ENCODE measurements at regions not wholly inside any gene's neighbourhood (a gene's known extent, or its start where the extent isn't known, plus 50 kb on each side); places are given as distances from the start of the nearest gene placed in this dataset.
A peak's percentile ranks its signal among the peaks of the same experiment; 100 is the strongest.

DNA sequence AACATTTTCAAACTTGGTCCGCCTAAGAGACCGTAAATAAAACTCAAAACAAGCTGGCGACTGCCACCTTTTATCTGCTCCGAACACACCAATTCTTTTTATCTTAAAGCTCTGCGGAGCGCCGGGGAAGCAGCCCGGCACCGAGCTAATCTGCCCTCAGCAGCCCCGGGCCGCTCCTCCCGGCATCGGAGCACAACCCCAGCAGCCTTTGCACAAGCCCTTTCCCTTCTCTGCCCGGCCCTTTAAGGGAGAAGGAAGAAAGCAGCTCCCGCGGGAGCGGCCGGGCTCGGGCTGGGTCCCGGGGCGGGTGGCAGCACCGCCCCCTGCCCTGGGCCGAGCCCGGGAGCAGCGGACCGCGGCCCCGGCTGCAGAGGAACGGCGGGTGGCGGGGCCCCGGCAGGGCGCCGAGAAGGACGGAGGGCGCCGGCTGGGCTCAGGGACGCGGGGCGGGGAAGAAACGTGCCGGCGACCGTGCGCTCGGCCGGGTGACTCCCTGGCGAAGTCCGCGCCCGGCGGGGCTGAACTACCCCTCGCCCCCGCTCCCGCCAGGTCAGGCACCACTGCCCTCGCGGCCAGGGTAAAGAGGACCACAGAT lies 133.6 kb upstream of the C11orf58 start (continued):
- TF ChIP-seq, protein P1, sequence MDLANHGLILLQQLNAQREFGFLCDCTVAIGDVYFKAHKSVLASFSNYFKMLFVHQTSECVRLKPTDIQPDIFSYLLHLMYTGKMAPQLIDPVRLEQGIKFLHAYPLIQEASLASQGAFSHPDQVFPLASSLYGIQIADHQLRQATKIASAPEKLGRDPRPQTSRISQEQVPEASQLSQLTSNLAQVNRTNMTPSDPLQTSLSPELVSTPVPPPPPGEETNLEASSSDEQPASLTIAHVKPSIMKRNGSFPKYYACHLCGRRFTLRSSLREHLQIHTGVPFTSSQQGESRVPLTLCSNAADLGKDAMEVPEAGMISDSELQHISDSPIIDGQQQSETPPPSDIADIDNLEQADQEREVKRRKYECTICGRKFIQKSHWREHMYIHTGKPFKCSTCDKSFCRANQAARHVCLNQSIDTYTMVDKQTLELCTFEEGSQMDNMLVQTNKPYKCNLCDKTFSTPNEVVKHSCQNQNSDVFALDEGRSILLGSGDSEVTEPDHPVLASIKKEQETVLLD (CRISPR knock-in tag; IDR thresholded peaks at IDR 0.05; ENCODE audit: low read depth): 0 out of 2 replicates have a peak, but pooled peaks have one; percentile 33
- TF ChIP-seq CREM (IDR thresholded peaks at IDR 0.05): no peak
- TF ChIP-seq CREM (CRISPR knock-in tag; IDR thresholded peaks at IDR 0.05): no peak
- TF ChIP-seq NR2F1 (CRISPR knock-in tag; IDR thresholded peaks at IDR 0.05): no peak
- TF ChIP-seq REXO4 (CRISPR knock-in tag; IDR thresholded peaks at IDR 0.05; ENCODE audit: borderline replicate concordance): no peak
- TF ChIP-seq ZNF557 (CRISPR knock-in tag; IDR thresholded peaks at IDR 0.05): no peak
- TF ChIP-seq SAFB2 (CRISPR knock-in tag; IDR thresholded peaks at IDR 0.05; ENCODE audit: borderline replicate concordance, low read depth): no peak
- TF ChIP-seq, protein P2, sequence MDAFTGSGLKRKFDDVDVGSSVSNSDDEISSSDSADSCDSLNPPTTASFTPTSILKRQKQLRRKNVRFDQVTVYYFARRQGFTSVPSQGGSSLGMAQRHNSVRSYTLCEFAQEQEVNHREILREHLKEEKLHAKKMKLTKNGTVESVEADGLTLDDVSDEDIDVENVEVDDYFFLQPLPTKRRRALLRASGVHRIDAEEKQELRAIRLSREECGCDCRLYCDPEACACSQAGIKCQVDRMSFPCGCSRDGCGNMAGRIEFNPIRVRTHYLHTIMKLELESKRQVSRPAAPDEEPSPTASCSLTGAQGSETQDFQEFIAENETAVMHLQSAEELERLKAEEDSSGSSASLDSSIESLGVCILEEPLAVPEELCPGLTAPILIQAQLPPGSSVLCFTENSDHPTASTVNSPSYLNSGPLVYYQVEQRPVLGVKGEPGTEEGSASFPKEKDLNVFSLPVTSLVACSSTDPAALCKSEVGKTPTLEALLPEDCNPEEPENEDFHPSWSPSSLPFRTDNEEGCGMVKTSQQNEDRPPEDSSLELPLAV (CRISPR knock-in tag; conservative IDR thresholded peaks at IDR 0.05; ENCODE audit: low read depth): no peak
- TF ChIP-seq TMF1 (CRISPR knock-in tag; IDR thresholded peaks at IDR 0.05; ENCODE audit: low read depth): no peak
- TF ChIP-seq ARID2 (CRISPR knock-in tag; IDR thresholded peaks at IDR 0.05; ENCODE audit: borderline replicate concordance): no peak
- no peak for TF ChIP-seq RORA (CRISPR knock-in tag; IDR thresholded peaks at IDR 0.05)
- no peak for TF ChIP-seq RFXAP (CRISPR knock-in tag; IDR thresholded peaks at IDR 0.05; ENCODE audit: borderline replicate concordance)
- TF ChIP-seq, protein P3, sequence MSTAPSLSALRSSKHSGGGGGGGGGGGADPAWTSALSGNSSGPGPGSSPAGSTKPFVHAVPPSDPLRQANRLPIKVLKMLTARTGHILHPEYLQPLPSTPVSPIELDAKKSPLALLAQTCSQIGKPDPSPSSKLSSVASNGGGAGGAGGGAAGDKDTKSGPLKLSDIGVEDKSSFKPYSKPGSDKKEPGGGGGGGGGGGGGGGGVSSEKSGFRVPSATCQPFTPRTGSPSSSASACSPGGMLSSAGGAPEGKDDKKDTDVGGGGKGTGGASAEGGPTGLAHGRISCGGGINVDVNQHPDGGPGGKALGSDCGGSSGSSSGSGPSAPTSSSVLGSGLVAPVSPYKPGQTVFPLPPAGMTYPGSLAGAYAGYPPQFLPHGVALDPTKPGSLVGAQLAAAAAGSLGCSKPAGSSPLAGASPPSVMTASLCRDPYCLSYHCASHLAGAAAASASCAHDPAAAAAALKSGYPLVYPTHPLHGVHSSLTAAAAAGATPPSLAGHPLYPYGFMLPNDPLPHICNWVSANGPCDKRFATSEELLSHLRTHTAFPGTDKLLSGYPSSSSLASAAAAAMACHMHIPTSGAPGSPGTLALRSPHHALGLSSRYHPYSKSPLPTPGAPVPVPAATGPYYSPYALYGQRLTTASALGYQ (CRISPR knock-in tag; IDR thresholded peaks at IDR 0.05): no peak
- TF ChIP-seq RFX1 (IDR thresholded peaks at IDR 0.05): no peak
- TF ChIP-seq, protein P4, sequence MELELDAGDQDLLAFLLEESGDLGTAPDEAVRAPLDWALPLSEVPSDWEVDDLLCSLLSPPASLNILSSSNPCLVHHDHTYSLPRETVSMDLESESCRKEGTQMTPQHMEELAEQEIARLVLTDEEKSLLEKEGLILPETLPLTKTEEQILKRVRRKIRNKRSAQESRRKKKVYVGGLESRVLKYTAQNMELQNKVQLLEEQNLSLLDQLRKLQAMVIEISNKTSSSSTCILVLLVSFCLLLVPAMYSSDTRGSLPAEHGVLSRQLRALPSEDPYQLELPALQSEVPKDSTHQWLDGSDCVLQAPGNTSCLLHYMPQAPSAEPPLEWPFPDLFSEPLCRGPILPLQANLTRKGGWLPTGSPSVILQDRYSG (CRISPR knock-in tag; IDR thresholded peaks at IDR 0.05): no peak
- peak; percentile 22 for TF ChIP-seq RBM39 (IDR thresholded peaks at IDR 0.05; ENCODE audit: low read depth, low read length, poor library complexity, severe bottlenecking)
- TF ChIP-seq, protein P5, sequence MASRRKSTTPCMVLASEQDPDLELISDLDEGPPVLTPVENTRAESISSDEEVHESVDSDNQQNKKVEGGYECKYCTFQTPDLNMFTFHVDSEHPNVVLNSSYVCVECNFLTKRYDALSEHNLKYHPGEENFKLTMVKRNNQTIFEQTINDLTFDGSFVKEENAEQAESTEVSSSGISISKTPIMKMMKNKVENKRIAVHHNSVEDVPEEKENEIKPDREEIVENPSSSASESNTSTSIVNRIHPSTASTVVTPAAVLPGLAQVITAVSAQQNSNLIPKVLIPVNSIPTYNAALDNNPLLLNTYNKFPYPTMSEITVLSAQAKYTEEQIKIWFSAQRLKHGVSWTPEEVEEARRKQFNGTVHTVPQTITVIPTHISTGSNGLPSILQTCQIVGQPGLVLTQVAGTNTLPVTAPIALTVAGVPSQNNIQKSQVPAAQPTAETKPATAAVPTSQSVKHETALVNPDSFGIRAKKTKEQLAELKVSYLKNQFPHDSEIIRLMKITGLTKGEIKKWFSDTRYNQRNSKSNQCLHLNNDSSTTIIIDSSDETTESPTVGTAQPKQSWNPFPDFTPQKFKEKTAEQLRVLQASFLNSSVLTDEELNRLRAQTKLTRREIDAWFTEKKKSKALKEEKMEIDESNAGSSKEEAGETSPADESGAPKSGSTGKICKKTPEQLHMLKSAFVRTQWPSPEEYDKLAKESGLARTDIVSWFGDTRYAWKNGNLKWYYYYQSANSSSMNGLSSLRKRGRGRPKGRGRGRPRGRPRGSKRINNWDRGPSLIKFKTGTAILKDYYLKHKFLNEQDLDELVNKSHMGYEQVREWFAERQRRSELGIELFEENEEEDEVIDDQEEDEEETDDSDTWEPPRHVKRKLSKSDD (CRISPR knock-in tag; IDR thresholded peaks at IDR 0.05; ENCODE audit: low read depth): no peak
- no peak for TF ChIP-seq ZNF468 (CRISPR knock-in tag; IDR thresholded peaks at IDR 0.05)
